Loucy (cell line): ENCODE measurements at regions not wholly inside any gene's neighbourhood (a gene's known extent, or its start where the extent isn't known, plus 50 kb on each side); places are given as distances from the start of the nearest gene placed in this dataset.

Source experiments
- H2AFZ ChIP-seq: fragments of 200-600 bp; sonication (generic); 2 replicates; pipeline ENCODE4 v1.6.0; 2016; ENCODE audit warnings: antibody characterized with exemption, mild to moderate bottlenecking, low read length, moderate library complexity
- H3F3A ChIP-seq: fragments of 200-600 bp; 2 replicates; pipeline ENCODE4 v1.6.0; 2016; ENCODE audit warnings: antibody characterized with exemption, low read depth, mild to moderate bottlenecking
- H3K27me3 ChIP-seq: fragments of 200-600 bp; sonication (generic); 2 replicates; pipeline ENCODE4 v1.6.1; 2014; ENCODE audit warnings: low read length, mild to moderate bottlenecking; ENCODE audit not compliant: insufficient read depth, poor library complexity, severe bottlenecking
- H3K36me3 ChIP-seq: fragments of 200-600 bp; sonication (generic); 2 replicates; pipeline ENCODE4 v1.6.1; 2016; ENCODE audit warnings: low read length; ENCODE audit not compliant: insufficient read depth
- H3K4me1 ChIP-seq: fragments of 200-600 bp; sonication (generic); 2 replicates; pipeline ENCODE4 v1.5.1; 2014; ENCODE audit warnings: low read length, mild to moderate bottlenecking; ENCODE audit not compliant: insufficient read depth, poor library complexity, severe bottlenecking
- H3K4me2 ChIP-seq: fragments of 200-600 bp; sonication (generic); 2 replicates; pipeline ENCODE4 v1.6.0; 2014; ENCODE audit warnings: antibody characterized with exemption, low read length, low read depth, mild to moderate bottlenecking; ENCODE audit not compliant: poor library complexity, severe bottlenecking
- H3K4me3 ChIP-seq: fragments of 200-600 bp; sonication (generic); 2 replicates; pipeline ENCODE4 v1.5.1; 2014; ENCODE audit warnings: low read length, mild to moderate bottlenecking, mixed read lengths; ENCODE audit not compliant: poor library complexity, severe bottlenecking
- H3K79me2 ChIP-seq: fragments of 200-600 bp; sonication (generic); 2 replicates; pipeline ENCODE4 v1.6.1; 2014; ENCODE audit warnings: low read length; ENCODE audit not compliant: insufficient read depth
- H3K9ac ChIP-seq: fragments of 200-600 bp; sonication (generic); 2 replicates; pipeline ENCODE4 v1.6.0; 2014; ENCODE audit warnings: mild to moderate bottlenecking, low read depth, low read length, moderate library complexity; ENCODE audit not compliant: poor library complexity, severe bottlenecking
- H3K9me2 ChIP-seq: fragments of 200-600 bp; sonication (generic); replicated peaks from 2 replicates; pipeline ENCODE4 v1.6.1; 2016; ENCODE audit warnings: low read depth, low read length, mixed read lengths
- H3K9me3 ChIP-seq: fragments of 200-600 bp; sonication (generic); 2 replicates; pipeline ENCODE4 v1.6.1; 2014; ENCODE audit warnings: mild to moderate bottlenecking, antibody characterized with exemption, low read length, low read depth; ENCODE audit not compliant: insufficient read depth
- H4K20me1 ChIP-seq: fragments of 200-600 bp; sonication (generic); 2 replicates; pipeline ENCODE4 v1.6.0; 2014; ENCODE audit warnings: antibody characterized with exemption, low read length, mild to moderate bottlenecking; ENCODE audit not compliant: insufficient read depth, poor library complexity, severe bottlenecking
- EZH2phosphoT487 ChIP-seq: fragments of 200-600 bp; IDR thresholded peaks from 2 replicates; pipeline ENCODE4 v1.6.1; 2018; ENCODE audit warnings: antibody characterized with exemption, mild to moderate bottlenecking, moderate library complexity, borderline replicate concordance
- TF ChIP-seq, protein P1 (sequence below): fragments of 200-600 bp; sonication (generic); conservative IDR thresholded peaks from 2 replicates; pipeline ENCODE4 v1.5.1; 2014; ENCODE audit warnings: mild to moderate bottlenecking, antibody characterized with exemption, low read length

DNA sequence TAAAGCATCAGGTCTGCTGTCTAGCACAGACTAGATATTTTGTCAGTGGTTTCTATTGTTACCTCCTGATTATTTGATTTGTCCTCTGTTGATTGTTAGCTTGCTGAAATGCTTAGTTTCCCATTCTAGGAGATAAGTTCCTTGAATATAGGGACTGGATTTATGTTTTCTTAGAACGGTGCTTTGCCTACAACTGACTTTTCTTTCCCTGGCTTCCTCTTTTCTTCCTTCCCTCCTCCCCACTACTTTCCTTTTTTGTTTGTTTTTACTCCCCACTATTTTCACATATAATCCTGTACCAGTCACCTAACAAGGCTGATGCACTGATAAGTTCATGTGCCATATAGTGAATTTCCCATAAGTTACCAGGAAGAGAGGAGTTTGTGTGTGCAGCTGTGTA, 58.5 kb upstream of the METAP2 start:
- Histone ChIP-seq H2AFZ (no peak overlapping the region), H4K20me1 (no peaks in the 10 kb centered on the region), H3K9ac (no peak overlapping the region), H3F3A (no peaks in the 10 kb centered on the region), H3K9me3 (no peaks in the 10 kb centered on the region), H3K36me3 (no peaks in the 10 kb centered on the region), H3K4me3 (no peak overlapping the region), H3K4me1 (no peaks in the 10 kb centered on the region), H3K27me3 (no peaks in the 10 kb centered on the region), H3K79me2 (no peaks in the 10 kb centered on the region), H3K9me2 (no peaks in the 10 kb centered on the region), H3K4me2 (no peak overlapping the region)
- no peak for TF ChIP-seq EZH2phosphoT487
- TF ChIP-seq, protein P1, sequence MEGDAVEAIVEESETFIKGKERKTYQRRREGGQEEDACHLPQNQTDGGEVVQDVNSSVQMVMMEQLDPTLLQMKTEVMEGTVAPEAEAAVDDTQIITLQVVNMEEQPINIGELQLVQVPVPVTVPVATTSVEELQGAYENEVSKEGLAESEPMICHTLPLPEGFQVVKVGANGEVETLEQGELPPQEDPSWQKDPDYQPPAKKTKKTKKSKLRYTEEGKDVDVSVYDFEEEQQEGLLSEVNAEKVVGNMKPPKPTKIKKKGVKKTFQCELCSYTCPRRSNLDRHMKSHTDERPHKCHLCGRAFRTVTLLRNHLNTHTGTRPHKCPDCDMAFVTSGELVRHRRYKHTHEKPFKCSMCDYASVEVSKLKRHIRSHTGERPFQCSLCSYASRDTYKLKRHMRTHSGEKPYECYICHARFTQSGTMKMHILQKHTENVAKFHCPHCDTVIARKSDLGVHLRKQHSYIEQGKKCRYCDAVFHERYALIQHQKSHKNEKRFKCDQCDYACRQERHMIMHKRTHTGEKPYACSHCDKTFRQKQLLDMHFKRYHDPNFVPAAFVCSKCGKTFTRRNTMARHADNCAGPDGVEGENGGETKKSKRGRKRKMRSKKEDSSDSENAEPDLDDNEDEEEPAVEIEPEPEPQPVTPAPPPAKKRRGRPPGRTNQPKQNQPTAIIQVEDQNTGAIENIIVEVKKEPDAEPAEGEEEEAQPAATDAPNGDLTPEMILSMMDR, result no peak

DNA sequence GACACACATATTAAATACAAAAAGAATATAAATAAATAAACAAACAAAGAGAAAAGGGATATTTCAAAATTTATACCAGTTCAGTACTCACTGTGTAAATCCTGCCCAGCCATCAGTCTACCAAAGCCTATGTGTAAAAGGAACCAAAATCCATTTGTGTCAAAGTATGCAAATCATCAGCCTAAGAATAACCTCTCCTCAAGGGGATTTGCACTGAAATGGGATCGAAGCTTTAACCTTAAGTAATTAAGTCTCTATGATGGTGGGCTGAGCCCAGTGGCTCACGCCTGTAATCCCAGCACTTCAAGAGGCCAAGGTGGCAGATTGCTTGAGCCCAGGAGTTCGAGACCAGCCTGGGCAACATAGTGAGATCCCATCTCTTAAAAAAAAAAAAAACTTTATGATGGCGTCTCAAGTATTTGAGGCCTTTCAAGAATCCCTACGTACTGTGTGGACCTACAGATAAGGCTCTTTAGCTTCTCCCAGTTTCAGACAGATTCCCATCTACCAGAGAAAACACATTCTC, 57.8 kb upstream of the METAP2 start:
- Histone ChIP-seq H3K36me3 (no peaks in the 10 kb centered on the region), H3K9ac (no peak overlapping the region), H3K9me3 (no peaks in the 10 kb centered on the region), H3F3A (no peaks in the 10 kb centered on the region), H3K27me3 (no peaks in the 10 kb centered on the region), H3K79me2 (no peaks in the 10 kb centered on the region), H3K4me1 (no peaks in the 10 kb centered on the region), H4K20me1 (no peaks in the 10 kb centered on the region), H3K4me2 (no peak overlapping the region), H3K4me3 (no peak overlapping the region), H3K9me2 (no peaks in the 10 kb centered on the region), H2AFZ (no peak overlapping the region)
- no peak for TF ChIP-seq EZH2phosphoT487
- TF ChIP-seq, protein P1, result no peak

DNA sequence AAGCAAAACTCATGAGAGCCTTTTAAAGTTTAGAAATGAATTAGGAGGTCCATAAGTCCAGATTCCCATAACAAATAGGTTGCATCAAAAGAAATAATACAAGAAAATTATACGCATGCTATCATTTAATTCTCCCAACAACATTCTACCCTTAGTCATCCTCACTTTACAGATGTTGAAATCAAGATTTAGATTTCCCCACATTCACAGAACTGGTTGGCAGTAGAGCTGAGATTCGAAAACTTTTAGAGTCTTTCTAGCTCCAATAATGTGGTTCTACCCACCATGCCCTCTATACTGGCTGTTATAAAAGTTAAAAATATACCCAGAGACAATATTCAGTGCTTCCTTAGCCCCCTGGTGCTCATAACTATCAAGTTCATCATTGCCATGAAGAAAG, 56.6 kb upstream of the METAP2 start:
- Histone ChIP-seq H3K9ac (no peak overlapping the region), H3F3A (no peaks in the 10 kb centered on the region), H3K9me3 (no peaks in the 10 kb centered on the region), H3K79me2 (no peaks in the 10 kb centered on the region), H3K9me2 (no peaks in the 10 kb centered on the region), H2AFZ (no peak overlapping the region), H3K36me3 (no peaks in the 10 kb centered on the region), H3K4me1 (no peaks in the 10 kb centered on the region), H4K20me1 (no peaks in the 10 kb centered on the region), H3K4me2 (no peak overlapping the region), H3K27me3 (no peaks in the 10 kb centered on the region), H3K4me3 (no peak overlapping the region)
- TF ChIP-seq, protein P1, result no peak
- TF ChIP-seq EZH2phosphoT487, result no peak
